GM19193 (cell line): ENCODE measurements at regions not wholly inside any gene's neighbourhood (a gene's known extent, or its start where the extent isn't known, plus 50 kb on each side); places are given as distances from the start of the nearest gene placed in this dataset.

Source experiments
- POLR2A ChIP-seq: IDR thresholded peaks from 4 replicates; pipeline ENCODE4 v1.6.1; 2011; ENCODE audit not compliant: insufficient read depth, insufficient read length; ENCODE audit errors: extremely low read depth

DNA sequence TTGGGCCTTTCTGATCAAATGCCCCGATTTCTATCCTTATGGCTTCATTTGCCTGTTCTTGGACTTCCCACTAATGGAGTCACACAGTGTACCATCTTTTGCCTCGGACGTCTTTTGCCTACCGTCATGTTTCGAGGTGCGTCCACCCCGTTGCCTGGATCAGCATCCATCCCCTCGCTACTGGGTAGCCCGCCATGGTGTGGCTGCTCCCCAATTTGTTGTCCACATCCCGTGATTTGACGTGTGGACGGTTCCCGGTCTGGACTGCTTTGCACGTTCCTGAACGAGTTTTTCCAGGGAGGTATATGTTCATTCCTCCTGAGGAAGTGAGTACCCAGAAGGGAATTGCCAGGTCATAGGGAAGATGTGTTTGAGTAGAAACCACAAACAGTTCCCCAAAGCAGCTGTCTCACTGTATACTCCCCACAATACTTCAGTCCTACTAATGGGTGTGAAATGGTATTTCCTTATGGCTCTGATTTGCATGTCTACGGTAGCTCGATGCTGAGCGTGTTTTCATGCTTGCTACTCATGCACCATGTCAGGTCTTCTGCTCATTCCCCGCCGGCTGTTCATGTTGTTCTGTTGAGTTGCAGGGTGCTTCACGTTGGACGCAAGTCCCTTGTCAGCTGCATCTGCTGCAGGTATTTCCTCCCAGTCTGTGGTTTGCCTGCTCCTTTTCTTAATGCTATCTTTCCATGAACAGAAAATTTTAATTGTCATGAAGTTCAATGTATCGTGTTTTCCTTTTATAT is 86.8 kb upstream of the AFDN start:
- TF ChIP-seq POLR2A: no peak

DNA sequence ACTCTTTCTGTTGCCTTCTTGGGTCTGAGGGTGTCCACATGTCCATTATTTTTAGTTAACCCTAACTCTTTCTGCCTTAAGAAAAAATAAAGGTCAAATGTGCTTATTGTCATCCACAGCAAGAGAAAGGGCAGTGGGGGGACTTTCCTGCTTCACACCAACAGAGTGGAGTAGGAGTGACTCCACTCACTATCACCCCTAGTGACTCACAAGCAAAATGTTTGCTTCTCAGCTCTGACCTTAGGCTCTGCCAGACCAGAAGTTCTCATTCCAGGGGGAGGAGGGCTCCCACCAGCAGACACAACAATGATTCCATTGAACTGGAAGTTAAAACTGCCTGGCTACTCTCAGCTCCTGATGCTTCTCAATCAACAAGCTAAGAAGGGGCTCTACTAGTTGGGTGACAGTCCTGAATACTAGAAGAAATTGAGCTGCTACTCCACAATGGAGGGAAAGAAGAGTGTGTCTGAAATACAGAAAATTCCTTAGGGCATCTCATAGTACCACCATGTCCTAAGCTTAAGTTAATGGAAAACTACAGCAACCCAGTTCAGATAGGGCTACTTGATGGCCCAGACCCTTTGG is 83.9 kb upstream of the AFDN start:
- no peak for TF ChIP-seq POLR2A

DNA sequence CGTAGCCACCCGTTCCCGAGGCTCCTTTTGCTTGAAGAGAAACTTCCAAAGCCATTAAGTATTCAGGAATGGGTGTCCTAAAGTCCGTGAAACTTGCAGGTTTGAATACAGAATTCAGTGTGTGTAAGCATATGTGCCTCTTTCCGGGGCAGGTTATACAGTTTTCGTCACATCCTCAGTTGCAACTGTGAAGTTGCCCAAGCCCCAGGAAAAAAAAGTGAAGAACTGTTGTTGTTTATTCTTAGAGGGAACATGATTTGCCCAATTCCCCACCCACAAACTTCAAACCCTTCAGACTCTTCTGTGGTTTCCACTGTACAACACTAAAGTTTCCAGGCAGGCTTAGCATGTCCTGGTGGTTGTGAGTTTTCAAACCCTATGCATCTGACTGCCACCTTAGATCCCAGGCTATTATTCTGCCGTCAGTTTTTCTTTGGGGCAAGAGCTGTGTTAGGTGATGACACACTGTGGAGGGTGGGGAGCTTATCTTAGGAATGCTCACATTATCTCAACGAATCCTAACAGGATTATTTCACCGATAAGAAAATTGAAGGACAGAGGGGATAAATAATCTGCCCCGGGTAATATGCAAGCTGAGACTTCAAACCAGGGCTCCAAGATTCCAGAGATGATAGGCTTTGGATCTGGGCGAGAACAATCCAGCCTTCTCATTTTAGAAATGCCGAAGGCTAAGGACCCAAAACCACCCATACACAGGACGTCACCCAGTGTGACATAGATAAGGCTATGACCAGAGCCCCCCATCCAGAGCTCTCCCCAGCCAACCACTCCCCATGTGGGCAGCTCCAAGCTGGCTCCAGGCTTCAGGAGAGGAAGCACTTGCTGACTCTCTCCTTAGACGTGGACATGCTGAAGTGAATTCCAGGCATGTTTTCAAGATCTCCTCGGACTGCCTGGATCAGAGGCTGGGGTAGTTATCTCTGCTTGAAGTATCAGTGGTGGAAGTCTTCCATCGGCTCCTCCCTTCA is 81.7 kb upstream of the AFDN start:
- TF ChIP-seq POLR2A: no peak

DNA sequence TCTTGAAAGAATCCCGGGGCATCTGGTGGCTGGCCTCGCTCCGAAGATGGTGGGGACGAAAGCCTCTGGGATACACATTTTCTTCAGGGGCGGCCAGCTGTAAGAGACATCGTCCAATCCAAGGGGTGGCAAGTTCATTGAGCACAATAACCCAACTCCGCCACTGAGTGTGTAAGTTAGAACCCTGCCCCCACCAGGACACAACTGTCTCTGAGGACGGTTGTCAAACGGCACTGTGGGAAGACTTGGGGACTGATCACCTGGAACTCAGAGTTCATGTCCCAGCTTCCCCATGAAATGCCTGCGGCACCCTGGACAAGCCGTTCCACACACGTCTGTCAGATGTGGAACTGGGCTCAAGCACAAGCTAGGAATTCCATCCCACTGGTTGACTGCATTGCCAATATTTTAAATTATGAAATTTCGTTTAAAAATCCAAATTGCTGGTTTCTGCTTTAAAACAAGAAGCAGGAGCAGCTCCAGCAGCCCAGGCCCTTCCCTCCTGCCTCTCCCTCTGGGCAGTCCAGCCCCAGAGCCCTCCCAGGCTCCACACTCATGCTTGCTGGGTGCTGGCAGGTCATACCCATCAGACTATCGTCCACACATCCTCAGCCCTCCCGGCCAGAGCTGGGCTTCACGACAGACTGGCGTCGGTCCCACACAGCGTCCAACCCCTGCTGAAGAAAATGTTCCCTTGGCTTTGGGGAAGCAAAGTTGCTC is 80.9 kb upstream of the AFDN start:
- TF ChIP-seq POLR2A: no peak

DNA sequence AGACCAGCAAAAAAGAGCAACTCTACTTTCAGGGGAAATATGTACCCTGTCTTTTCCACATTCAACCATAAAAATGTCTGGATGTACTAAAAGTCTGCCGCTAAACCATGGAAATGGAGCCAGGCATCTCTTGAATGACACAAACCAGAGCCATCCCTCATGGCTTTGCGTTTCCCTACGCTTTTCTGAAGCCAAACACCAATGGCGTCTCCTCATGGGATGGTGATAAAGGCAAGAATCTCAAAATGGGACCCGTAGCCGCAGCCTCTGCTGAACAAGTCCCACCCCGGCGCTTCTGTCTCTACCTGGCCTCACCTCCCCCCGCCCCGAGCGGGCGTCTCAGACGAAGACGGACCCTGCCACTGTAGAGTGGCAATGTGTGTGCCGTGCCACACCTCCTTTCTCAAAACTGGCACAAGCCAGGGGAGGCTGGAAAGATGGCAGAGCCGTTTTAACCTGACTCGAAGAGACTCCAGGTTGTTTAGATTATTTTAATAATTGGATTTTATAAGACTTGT is 80.3 kb upstream of the AFDN start:
- TF ChIP-seq POLR2A: no peak

DNA sequence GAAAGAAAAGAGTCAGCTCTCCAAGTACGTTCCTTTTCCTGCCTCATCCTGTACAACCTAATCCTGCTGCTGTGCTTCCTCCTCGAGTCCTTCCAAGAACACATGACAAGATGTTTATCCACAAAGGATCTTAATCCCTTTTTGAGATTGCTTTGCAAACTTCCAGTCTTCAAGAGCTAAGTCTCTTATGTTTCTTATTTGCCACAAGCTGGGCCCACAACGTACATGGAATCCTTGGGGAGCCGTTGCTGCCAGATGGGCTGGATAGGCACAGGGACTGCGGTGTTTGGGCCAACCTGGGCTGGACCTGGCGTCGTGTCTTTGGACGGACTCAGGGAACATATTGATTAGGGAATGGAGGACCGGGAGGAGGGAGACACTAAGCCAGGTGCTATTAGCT is 79.7 kb upstream of the AFDN start:
- TF ChIP-seq POLR2A: no peak

DNA sequence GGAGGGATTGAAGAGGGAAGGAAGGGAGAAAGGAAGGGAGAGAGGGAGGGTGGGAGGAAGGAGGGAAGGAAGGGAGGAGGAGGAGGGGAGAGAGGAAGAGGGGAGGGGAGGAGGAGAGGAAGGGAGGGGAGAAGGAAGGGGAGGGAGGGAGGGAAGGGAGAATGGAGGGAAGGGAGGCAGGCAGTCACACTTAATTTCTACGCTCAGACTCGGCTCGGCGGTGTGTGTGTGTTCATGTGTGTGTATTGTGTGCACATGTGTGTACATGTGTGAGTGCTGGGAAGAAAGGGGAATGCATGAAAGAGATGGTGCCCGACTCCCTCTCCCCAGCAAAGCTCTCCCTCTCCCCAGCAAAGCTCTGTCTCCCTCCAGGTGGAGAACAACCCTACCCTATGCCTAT is 79.1 kb upstream of the AFDN start:
- no peak for TF ChIP-seq POLR2A

DNA sequence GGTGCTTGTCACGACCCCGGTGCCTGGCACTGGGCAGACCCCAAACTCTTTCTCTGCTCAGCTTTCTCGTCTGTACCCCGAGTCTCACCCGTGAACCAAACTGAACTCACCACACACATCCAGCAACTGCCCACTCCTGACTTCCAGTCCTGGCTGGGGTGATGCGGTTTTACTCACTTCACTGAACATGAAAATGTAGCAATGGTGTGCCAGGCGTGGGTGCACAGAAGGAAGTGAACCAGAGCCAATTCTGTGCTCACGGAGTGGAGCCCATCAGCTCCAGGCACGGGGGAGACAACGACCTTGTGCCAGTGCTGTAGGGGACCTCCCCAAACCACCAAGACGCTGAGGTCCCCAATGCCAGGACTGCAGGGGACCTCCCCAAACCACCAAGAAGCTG is 78.7 kb upstream of the AFDN start:
- no peak for TF ChIP-seq POLR2A

DNA sequence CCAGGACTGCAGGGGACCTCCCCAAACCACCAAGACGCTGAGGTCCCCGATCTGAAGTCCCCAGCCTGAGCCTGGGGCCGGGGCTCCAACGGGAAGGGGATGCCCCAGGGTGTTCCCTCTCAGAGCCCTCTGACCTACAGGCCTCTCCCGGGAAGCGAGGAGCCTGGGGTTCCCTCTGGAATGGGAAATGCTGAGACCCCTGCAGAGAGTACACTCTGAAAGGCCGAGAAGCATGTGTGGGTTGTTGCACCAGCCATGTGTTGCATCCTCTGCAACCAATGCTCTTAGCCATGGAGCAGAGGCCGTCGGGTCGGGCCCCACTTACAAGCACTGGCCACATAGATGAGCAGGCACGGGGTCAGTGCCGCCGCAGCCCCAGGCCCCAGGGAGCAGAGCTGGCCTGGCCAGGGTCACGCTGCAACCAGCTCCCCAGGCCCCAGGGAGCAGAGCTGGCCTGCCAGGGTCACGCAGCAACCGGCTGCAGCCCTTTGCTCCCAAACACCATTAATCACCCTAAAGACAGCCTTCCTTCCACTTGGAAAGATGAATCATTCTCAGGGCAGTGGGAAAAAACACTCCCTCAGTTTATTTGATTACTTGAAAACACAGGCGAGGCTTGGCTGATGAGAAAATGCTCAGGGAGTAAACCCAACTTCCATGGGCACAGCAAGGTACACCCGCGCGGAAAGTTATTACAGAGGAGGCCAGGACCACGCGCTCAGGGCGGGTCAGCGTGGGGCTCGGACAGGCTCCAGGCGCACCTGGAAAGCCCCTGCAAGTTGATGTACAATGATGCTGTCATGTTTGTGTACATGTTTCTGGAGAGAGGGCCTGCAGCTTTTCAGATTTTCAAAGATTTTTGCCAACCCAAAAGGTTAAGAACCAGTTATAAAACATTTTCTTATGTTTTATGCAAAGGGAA is 78.0 kb upstream of the AFDN start:
- no peak for TF ChIP-seq POLR2A

DNA sequence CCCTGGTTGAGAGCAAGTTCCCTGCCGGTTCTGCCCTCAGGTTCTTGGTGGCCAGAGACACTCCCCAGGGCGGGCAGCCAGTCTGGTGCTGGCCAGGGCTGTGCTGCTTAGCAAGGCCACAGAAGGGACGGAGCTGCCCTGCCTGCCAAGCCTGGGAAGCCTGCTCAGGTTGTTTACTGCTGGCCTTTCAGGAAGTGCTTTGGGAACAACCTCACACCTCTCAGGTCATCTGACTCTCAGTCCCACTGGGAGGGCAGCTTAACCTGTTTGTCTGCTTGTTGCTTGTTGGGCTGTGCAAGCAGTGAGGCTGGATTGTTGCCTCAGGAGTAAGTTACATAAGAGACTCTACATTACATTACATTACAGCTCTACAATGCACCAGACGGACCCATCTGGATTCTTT is 75.8 kb upstream of the AFDN start:
- TF ChIP-seq POLR2A: no peak

DNA sequence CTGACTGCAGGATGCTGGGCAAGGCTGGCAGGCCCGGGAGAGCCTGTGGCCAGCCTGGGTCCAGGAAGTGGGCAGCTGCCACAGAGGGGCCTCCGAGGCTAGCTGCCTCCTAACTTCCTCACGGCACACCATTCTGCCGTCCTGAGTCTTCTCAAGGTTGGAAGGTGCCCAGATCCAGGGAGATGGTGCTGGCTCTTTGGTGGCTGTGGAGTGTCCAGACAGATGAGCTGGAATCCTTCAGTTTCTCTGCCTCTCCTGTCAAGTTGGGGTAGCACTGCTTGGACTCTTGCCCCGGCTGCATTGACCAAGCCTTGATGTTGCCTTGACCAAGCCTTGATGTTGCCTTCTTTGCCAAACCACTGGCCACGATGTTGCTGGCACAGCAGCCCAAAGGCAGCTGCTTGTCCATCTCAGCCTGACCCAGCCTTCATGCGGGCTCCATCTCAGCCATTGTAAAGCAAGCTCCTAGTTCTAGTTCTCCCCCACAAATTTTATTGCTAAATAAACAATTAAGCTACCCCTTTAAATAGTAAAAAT is 75.1 kb upstream of the AFDN start:
- no peak for TF ChIP-seq POLR2A

DNA sequence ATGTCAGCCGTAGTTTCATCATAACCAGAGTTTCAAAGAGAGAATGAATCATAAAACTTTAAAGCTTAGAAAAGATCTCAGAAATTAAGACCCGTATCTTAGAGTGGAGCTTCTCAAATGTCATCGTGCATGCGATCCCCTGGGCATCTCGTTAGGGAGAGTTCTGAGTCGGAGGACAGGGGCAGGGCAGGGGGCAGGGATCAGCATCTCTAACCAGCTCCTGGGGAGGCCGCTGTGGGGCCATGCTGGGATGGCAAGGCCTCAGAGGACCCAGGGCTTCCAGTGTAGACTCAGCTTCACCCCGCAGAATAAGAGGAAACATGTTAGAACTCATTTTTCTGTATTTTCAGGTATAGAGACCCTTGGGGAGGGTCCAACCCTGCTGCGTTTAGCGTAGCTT is 72.0 kb upstream of the AFDN start:
- no peak for TF ChIP-seq POLR2A

DNA sequence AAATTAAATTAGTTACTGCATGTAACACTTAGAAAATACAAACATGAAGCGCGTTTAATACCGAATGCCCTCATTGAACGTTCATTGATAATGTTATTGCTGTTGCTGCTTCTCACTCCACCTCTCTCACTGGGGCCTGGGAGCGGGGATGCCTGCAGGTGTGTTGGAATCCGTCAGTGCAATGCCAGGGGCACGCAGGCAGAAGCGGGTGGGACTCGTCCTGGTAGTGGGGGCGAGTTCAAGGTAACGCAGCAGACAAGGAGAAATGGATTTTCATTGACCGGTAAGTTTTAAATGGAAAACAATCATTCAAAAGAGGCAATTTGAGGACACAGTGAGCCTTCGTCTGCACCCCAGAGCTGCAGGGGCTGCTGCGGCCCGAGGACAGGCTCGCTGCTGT is 71.2 kb upstream of the AFDN start:
- TF ChIP-seq POLR2A: no peak
